CD4-positive, CD25-positive, alpha-beta regulatory T cell (primary cell): ENCODE measurements at regions not wholly inside any gene's neighbourhood (a gene's known extent, or its start where the extent isn't known, plus 50 kb on each side); places are given as distances from the start of the nearest gene placed in this dataset.

Experiments
- ATAC-seq, 2 donors: fragments of 150-1000 bp; cut with Tn5 transposase; one replicate each; pipeline ENCODE4 v1.10.0; 2021; ENCODE audit warnings: low read depth in 2 of 2, moderate number of reproducible peaks in 2 of 2, moderate library complexity in 1 of 2
- DNase-seq, 3 donors: peaks; one replicate each; pipeline versions ENCODE4 v3.0.0 to v3.0.0-alpha.2; 2012 to 2022; ENCODE audit warnings: mixed read lengths in 1 of 3
- H3K27ac ChIP-seq: one replicate; pipeline ENCODE4 v1.7.0; 2013; ENCODE audit warnings: mild to moderate bottlenecking, low read length; ENCODE audit not compliant: insufficient read depth, poor library complexity, severe bottlenecking
- H3K27me3 ChIP-seq: one replicate; pipeline ENCODE4 v1.7.0; 2013; ENCODE audit warnings: low read length; ENCODE audit not compliant: control insufficient read depth, insufficient read depth
- H3K36me3 ChIP-seq: one replicate; pipeline ENCODE4 v1.7.0; 2013; ENCODE audit warnings: mild to moderate bottlenecking, low read length, moderate library complexity; ENCODE audit not compliant: control insufficient read depth, insufficient read depth
- H3K4me1 ChIP-seq: 2 replicates; pipeline ENCODE4 v1.7.0; 2013; ENCODE audit warnings: mild to moderate bottlenecking, low read length; ENCODE audit not compliant: insufficient read depth, control insufficient read depth, poor library complexity, severe bottlenecking
- H3K4me3 ChIP-seq: one replicate; pipeline ENCODE4 v1.7.0; 2013; ENCODE audit warnings: low read depth, mild to moderate bottlenecking, low read length, moderate library complexity
- H3K9me3 ChIP-seq, 2 experiments: 1 replicate in 1 of 2; 2 replicates in 1 of 2; pipeline ENCODE4 v1.7.0; 2013; ENCODE audit warnings: low read length in 2 of 2, mild to moderate bottlenecking in 1 of 2, moderate library complexity in 1 of 2; ENCODE audit not compliant: control insufficient read depth in 2 of 2
- H3K27ac Mint-ChIP-seq, 3 donors: one replicate each; pipeline ENCODE4 v1.8.0; 2020 to 2022; ENCODE audit warnings: mild to moderate bottlenecking in 3 of 3, mixed read lengths in 3 of 3, moderate library complexity in 2 of 3
- H3K27me3 Mint-ChIP-seq: one replicate; pipeline ENCODE4 v1.8.0; 2022; ENCODE audit warnings: mild to moderate bottlenecking, mixed read lengths
- H3K36me3 Mint-ChIP-seq: one replicate; pipeline ENCODE4 v1.8.0; 2020; ENCODE audit warnings: mixed read lengths
- H3K4me1 Mint-ChIP-seq, 4 donors: one replicate each; pipeline ENCODE4 v1.8.0; 2020 to 2022; ENCODE audit warnings: mixed read lengths in 4 of 4, mild to moderate bottlenecking in 1 of 4
- H3K4me3 Mint-ChIP-seq, 4 donors: one replicate each; pipeline ENCODE4 v1.8.0; 2020 to 2022; ENCODE audit warnings: mild to moderate bottlenecking in 4 of 4, mixed read lengths in 4 of 4, moderate library complexity in 3 of 4
- H3K9me3 Mint-ChIP-seq, 7 donors: one replicate each; pipeline ENCODE4 v1.8.0; 2020 to 2022; ENCODE audit warnings: mixed read lengths in 7 of 7, mild to moderate bottlenecking in 3 of 7, moderate library complexity in 2 of 7

- H3K27me3 Mint-ChIP-seq: peaks cover 13% of the 10 kb centered on the region
- ATAC-seq (no peak), DNase-seq (no peak)
- Histone ChIP-seq H3K4me3 (no peak overlapping the region), H3K27ac (no peak overlapping the region), H3K27me3 (peaks cover 2% of the 10 kb centered on the region), H3K9me3 (no peaks in the 10 kb centered on the region), H3K4me1 (no peaks in the 10 kb centered on the region), H3K36me3 (no peaks in the 10 kb centered on the region)
- no peak overlapping the region for H3K27ac Mint-ChIP-seq
- H3K4me3 Mint-ChIP-seq: no peak overlapping the region
- H3K4me1 Mint-ChIP-seq: no peaks in the 10 kb centered on the region
- peaks cover 0 to 2% (median 0%) of the 10 kb centered on the region in 7 donors for H3K9me3 Mint-ChIP-seq
- H3K36me3 Mint-ChIP-seq: no peaks in the 10 kb centered on the region
Observed at GRCh38 chr6:958488-958887, 265.5 kb upstream of the EXOC2 start.

- H3K9me3 ChIP-seq: no peaks in the 10 kb centered on the region
- H3K27ac Mint-ChIP-seq: no peak overlapping the region
- ATAC-seq (no peak), DNase-seq (no peak)
- no peaks in the 10 kb centered on the region for H3K4me1 ChIP-seq
- H3K27me3 ChIP-seq: no peaks in the 10 kb centered on the region
- no peak overlapping the region for H3K27ac ChIP-seq
- no peaks in the 10 kb centered on the region for H3K4me1 Mint-ChIP-seq
- no peak overlapping the region for H3K4me3 ChIP-seq
- H3K36me3 Mint-ChIP-seq: no peaks in the 10 kb centered on the region
- H3K9me3 Mint-ChIP-seq: no peaks in the 10 kb centered on the region
- no peaks in the 10 kb centered on the region for H3K36me3 ChIP-seq
- peaks cover 7% of the 10 kb centered on the region for H3K27me3 Mint-ChIP-seq
- H3K4me3 Mint-ChIP-seq: no peak overlapping the region
Observed at GRCh38 chr6:951399-952181, 258.7 kb upstream of the EXOC2 start.

GRCh38 chr6:947235-947934 is 254.4 kb upstream of the EXOC2 start:
- Mint-ChIP-seq H3K36me3 (no peaks in the 10 kb centered on the region), H3K27ac (no peak overlapping the region), H3K4me1 (no peaks in the 10 kb centered on the region), H3K27me3 (peaks cover 7% of the 10 kb centered on the region), H3K9me3 (no peaks in the 10 kb centered on the region), H3K4me3 (no peak overlapping the region)
- Histone ChIP-seq H3K4me1 (no peaks in the 10 kb centered on the region), H3K27me3 (peaks cover 3% of the 10 kb centered on the region), H3K36me3 (no peaks in the 10 kb centered on the region), H3K27ac (no peak overlapping the region), H3K9me3 (no peaks in the 10 kb centered on the region), H3K4me3 (no peak overlapping the region)
- DNase-seq (no peak), ATAC-seq (no peak)

GRCh38 chr6:946546-946945 is 253.6 kb upstream of the EXOC2 start:
- Mint-ChIP-seq H3K36me3 (no peaks in the 10 kb centered on the region), H3K4me1 (no peaks in the 10 kb centered on the region)
- ATAC-seq: no peak

GRCh38 chr6:939526-940252 is 246.8 kb upstream of the EXOC2 start:
- no peaks in the 10 kb centered on the region for H3K36me3 ChIP-seq
- no peaks in the 10 kb centered on the region for H3K4me1 ChIP-seq
- DNase-seq (no peak), ATAC-seq (no peak)
- no peaks in the 10 kb centered on the region for H3K36me3 Mint-ChIP-seq
- H3K4me1 Mint-ChIP-seq: no peaks in the 10 kb centered on the region
- H3K9me3 Mint-ChIP-seq: no peaks in the 10 kb centered on the region
- no peak overlapping the region for H3K27ac ChIP-seq
- H3K9me3 ChIP-seq: no peaks in the 10 kb centered on the region
- H3K27me3 Mint-ChIP-seq: peaks cover 7% of the 10 kb centered on the region
- peaks cover 3% of the 10 kb centered on the region for H3K27me3 ChIP-seq
- no peak overlapping the region for H3K4me3 ChIP-seq
- H3K27ac Mint-ChIP-seq: no peak overlapping the region
- H3K4me3 Mint-ChIP-seq: no peak overlapping the region

More at GRCh38 chr6:946546-946945, 253.6 kb upstream of the EXOC2 start:
- no peaks in the 10 kb centered on the region for H3K9me3 ChIP-seq
- no peaks in the 10 kb centered on the region for H3K4me1 ChIP-seq
- peaks cover 5% of the 10 kb centered on the region for H3K27me3 ChIP-seq
- H3K4me3 ChIP-seq: no peak overlapping the region
- Mint-ChIP-seq H3K27ac (no peak overlapping the region), H3K9me3 (no peaks in the 10 kb centered on the region), H3K27me3 (peaks cover 7% of the 10 kb centered on the region), H3K4me3 (no peak overlapping the region)
- H3K27ac ChIP-seq: no peak overlapping the region
- H3K36me3 ChIP-seq: no peaks in the 10 kb centered on the region
- no peak for DNase-seq

GRCh38 chr6:938916-939315 is 246.0 kb upstream of the EXOC2 start:
- Histone ChIP-seq H3K9me3 (no peaks in the 10 kb centered on the region), H3K4me1 (no peaks in the 10 kb centered on the region), H3K4me3 (no peak overlapping the region), H3K27ac (no peak overlapping the region), H3K27me3 (peaks cover 3% of the 10 kb centered on the region), H3K36me3 (no peaks in the 10 kb centered on the region)
- DNase-seq: no peak
- Mint-ChIP-seq H3K27me3 (peaks cover 7% of the 10 kb centered on the region), H3K9me3 (no peaks in the 10 kb centered on the region), H3K4me1 (no peaks in the 10 kb centered on the region), H3K36me3 (no peaks in the 10 kb centered on the region), H3K27ac (no peak overlapping the region), H3K4me3 (no peak overlapping the region)
- no peak for ATAC-seq

GRCh38 chr6:938271-938905 is 245.4 kb upstream of the EXOC2 start:
- Mint-ChIP-seq H3K9me3 (no peaks in the 10 kb centered on the region), H3K36me3 (no peaks in the 10 kb centered on the region), H3K27me3 (peaks cover 6% of the 10 kb centered on the region), H3K4me1 (no peaks in the 10 kb centered on the region), H3K4me3 (no peak overlapping the region), H3K27ac (no peak overlapping the region)
- DNase-seq (no peak), ATAC-seq (no peak)
- no peak overlapping the region for H3K4me3 ChIP-seq
- no peaks in the 10 kb centered on the region for H3K36me3 ChIP-seq
- H3K27me3 ChIP-seq: peaks cover 3% of the 10 kb centered on the region
- no peaks in the 10 kb centered on the region for H3K9me3 ChIP-seq
- no peak overlapping the region for H3K27ac ChIP-seq
- no peaks in the 10 kb centered on the region for H3K4me1 ChIP-seq
